ENCODE measurements at regions not wholly inside any gene's neighbourhood (a gene's known extent, or its start where the extent isn't known, plus 50 kb on each side); places are given as distances from the start of the nearest gene placed in this dataset.

DNA sequence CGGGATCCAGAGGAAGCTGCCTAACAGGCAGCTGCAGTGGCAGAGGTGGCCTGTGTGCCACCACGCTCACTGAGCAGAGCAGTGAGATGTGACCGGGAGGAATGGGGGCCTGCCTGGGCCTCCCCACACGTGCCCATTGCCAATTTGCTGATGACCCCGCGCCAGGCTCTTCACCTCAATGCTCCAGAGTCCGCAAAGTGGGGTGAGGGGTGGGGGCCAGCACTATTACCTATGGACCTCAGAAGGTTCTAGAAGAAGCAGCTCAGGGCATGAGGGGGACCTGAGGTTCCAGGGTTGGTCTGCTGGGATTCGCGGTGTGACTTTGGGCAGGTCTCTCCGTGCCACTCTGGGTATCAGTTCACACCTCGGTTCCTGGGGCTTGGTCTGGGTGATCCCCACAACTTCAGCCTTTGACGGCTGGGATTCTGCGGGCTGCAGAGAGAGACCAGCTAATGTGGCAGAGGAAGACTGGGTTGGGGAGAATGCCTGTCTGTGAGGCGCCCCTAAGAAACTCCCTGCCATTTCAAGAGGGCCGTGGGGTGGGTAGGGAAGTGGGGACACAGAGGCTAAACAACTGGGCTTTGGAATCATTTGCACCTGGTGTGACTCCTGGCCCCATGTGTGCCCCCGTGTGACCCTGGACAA, 231.0 kb upstream of the MVB12B start:
- no peak overlapping the region for H3K27ac Mint-ChIP-seq
- no peak for DNase-seq
- peaks cover 0 to 5% (median 0%) of the 10 kb centered on the region in 7 donors for H3K9me3 Mint-ChIP-seq
- intact Hi-C loops (cut with micrococcal nuclease): no loop called here
- no peaks in the 10 kb centered on the region for H3K4me1 Mint-ChIP-seq
- H3K9me3 ChIP-seq (replicated peaks in 1 of 2; ENCODE audit: control insufficient read depth in 1 of 2, insufficient read depth in 1 of 2, low read length in 2 of 2): no peaks in the 10 kb centered on the region
- H3K27ac ChIP-seq (ENCODE audit: low read depth in 1 of 2, low read length in 2 of 2): no peak overlapping the region
- H3K27me3 Mint-ChIP-seq (ENCODE audit: low read depth in 3 of 3): peaks cover 4 to 6% (median 5%) of the 10 kb centered on the region in 3 donors
- 94% methylated on average over 13 of the region's 16 CpGs for WGBS (ENCODE audit: insufficient coverage)
- H3K4me1 ChIP-seq (ENCODE audit: control insufficient read depth in 1 of 2, insufficient read depth in 2 of 2, low read length in 2 of 2): no peaks in the 10 kb centered on the region
- H3K4me3 ChIP-seq (replicated peaks in 1 of 3; ENCODE audit: low read depth in 2 of 3, low read length in 3 of 3): no peak overlapping the region
- no peak overlapping the region for H3K4me3 Mint-ChIP-seq
- H3K27me3 ChIP-seq (ENCODE audit: control insufficient read depth in 2 of 2, insufficient read depth in 2 of 2, low read length in 2 of 2): no peaks in the 10 kb centered on the region
- H4K20me1 ChIP-seq (ENCODE audit: insufficient read depth, low read length): no peaks in the 10 kb centered on the region
- H3K79me2 ChIP-seq (ENCODE audit: insufficient read depth, low read length): no peaks in the 10 kb centered on the region
- no peaks in the 10 kb centered on the region for H3K36me3 ChIP-seq (replicated peaks in 1 of 2; ENCODE audit: control insufficient read depth in 1 of 2, insufficient read depth in 2 of 2, low read length in 2 of 2)
- H3K36me3 Mint-ChIP-seq: no peaks in the 10 kb centered on the region
- no peak overlapping the region for H3K4me2 ChIP-seq (replicated peaks; ENCODE audit: extremely low read depth, low read length, poor library complexity, severe bottlenecking)
- no peak overlapping the region for H3K9ac ChIP-seq (ENCODE audit: insufficient read depth, low read length, poor library complexity, severe bottlenecking)
- no peak overlapping the region for H2AFZ ChIP-seq (ENCODE audit: insufficient read depth, low read depth, low read length, poor library complexity, severe bottlenecking)
- TF ChIP-seq, protein P1, sequence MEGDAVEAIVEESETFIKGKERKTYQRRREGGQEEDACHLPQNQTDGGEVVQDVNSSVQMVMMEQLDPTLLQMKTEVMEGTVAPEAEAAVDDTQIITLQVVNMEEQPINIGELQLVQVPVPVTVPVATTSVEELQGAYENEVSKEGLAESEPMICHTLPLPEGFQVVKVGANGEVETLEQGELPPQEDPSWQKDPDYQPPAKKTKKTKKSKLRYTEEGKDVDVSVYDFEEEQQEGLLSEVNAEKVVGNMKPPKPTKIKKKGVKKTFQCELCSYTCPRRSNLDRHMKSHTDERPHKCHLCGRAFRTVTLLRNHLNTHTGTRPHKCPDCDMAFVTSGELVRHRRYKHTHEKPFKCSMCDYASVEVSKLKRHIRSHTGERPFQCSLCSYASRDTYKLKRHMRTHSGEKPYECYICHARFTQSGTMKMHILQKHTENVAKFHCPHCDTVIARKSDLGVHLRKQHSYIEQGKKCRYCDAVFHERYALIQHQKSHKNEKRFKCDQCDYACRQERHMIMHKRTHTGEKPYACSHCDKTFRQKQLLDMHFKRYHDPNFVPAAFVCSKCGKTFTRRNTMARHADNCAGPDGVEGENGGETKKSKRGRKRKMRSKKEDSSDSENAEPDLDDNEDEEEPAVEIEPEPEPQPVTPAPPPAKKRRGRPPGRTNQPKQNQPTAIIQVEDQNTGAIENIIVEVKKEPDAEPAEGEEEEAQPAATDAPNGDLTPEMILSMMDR (IDR thresholded peaks at IDR 0.05): no peak

DNA sequence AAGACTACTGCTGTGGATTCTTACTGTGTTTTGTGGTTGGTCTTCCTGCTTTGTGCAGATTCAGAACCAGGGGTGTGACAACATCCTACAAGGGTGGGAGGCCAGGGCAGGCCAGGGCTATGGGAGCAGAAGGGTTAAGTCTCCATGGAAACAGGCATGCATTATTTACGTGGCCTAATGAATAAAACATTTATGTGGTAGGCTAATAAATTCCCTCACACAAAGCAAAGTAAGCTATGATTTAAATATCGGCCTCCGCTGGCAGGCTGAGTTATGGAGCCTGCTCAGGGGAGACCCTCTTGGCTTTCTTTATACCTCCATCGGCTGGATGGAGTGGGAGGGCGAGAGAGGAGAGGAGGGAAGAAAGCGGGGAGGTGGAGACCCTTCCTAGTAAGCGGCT, 230.3 kb upstream of the MVB12B start:
- no peak for DNase-seq
- whole genome bisulfite sequencing (ENCODE audit: insufficient coverage): 100% methylated on average over 2 of the region's 7 CpGs
- no peaks in the 10 kb centered on the region for H3K36me3 ChIP-seq (replicated peaks in 1 of 2; ENCODE audit: control insufficient read depth in 1 of 2, insufficient read depth in 2 of 2, low read length in 2 of 2)
- Mint-ChIP-seq H3K9me3 (peaks cover 0 to 5% (median 0%) of the 10 kb centered on the region in 7 donors), H3K4me1 (no peaks in the 10 kb centered on the region), H3K27ac (no peak overlapping the region), H3K27me3 (ENCODE audit: low read depth in 3 of 3) (peaks cover 3 to 11% (median 5%) of the 10 kb centered on the region in 3 donors), H3K4me3 (no peak overlapping the region), H3K36me3 (no peaks in the 10 kb centered on the region)
- no peaks in the 10 kb centered on the region for H3K79me2 ChIP-seq (ENCODE audit: insufficient read depth, low read length)
- TF ChIP-seq, protein P1 (IDR thresholded peaks at IDR 0.05): no peak
- H3K4me2 ChIP-seq (replicated peaks; ENCODE audit: extremely low read depth, low read length, poor library complexity, severe bottlenecking): no peak overlapping the region
- H3K27me3 ChIP-seq (ENCODE audit: control insufficient read depth in 2 of 2, insufficient read depth in 2 of 2, low read length in 2 of 2): no peaks in the 10 kb centered on the region
- H3K4me3 ChIP-seq (replicated peaks in 1 of 3; ENCODE audit: low read depth in 2 of 3, low read length in 3 of 3): no peak overlapping the region
- H3K27ac ChIP-seq (ENCODE audit: low read depth in 1 of 2, low read length in 2 of 2): no peak overlapping the region
- H3K4me1 ChIP-seq (ENCODE audit: control insufficient read depth in 1 of 2, insufficient read depth in 2 of 2, low read length in 2 of 2): no peaks in the 10 kb centered on the region
- no peak overlapping the region for H3K9ac ChIP-seq (ENCODE audit: insufficient read depth, low read length, poor library complexity, severe bottlenecking)
- intact Hi-C loops (cut with micrococcal nuclease): no loop called here
- H4K20me1 ChIP-seq (ENCODE audit: insufficient read depth, low read length): no peaks in the 10 kb centered on the region
- no peaks in the 10 kb centered on the region for H3K9me3 ChIP-seq (replicated peaks in 1 of 2; ENCODE audit: control insufficient read depth in 1 of 2, insufficient read depth in 1 of 2, low read length in 2 of 2)
- no peak overlapping the region for H2AFZ ChIP-seq (ENCODE audit: insufficient read depth, low read depth, low read length, poor library complexity, severe bottlenecking)

All from CD14-positive monocyte (primary cell).